ENCODE measurements at regions not wholly inside any gene's neighbourhood (a gene's known extent, or its start where the extent isn't known, plus 50 kb on each side); places are given as distances from the start of the nearest gene placed in this dataset.
A peak's percentile ranks its signal among the peaks of the same experiment; 100 is the strongest.

GRCh38 chr10:42975558-42976340 is 101.1 kb upstream of the RET start:
- Histone ChIP-seq H3K36me3 (ENCODE audit: control insufficient read depth, insufficient read depth, low read length) (no peaks in the 10 kb centered on the region), H3K4me1 (ENCODE audit: control insufficient read depth, insufficient read depth, low read length) (0 out of 2 replicates have a peak, but pooled peaks cover 2% of the 10 kb centered on the region), H3K27ac (ENCODE audit: low read length) (no peak overlapping the region), H3K4me3 (ENCODE audit: low read depth in 2 of 2, low read length in 2 of 2) (no peak overlapping the region), H3K9me3 (ENCODE audit: control insufficient read depth, insufficient read depth, low read depth, low read length) (no peaks in the 10 kb centered on the region), H3K27me3 (ENCODE audit: control insufficient read depth, insufficient read depth, low read length) (no peaks in the 10 kb centered on the region)
- POLR2A ChIA-PET = no interaction called here
- in situ Hi-C loops (cut with HindIII; ENCODE audit: low pct_unique_long_range_greater_than_20kb, low sequenced_read_pairs) = no loop called here
- ATAC-seq (peak; percentile 70), DNase-seq (ENCODE audit: low read depth, low spot score) (no peak)
- CTCF ChIA-PET = no interaction called here
- no peak for TF ChIP-seq TCF7L2 (IDR thresholded peaks at IDR 0.05; ENCODE audit: low read depth, low read length)
- no peak for TF ChIP-seq SIN3A (IDR thresholded peaks at IDR 0.05; ENCODE audit: borderline replicate concordance, insufficient read depth, low read depth, low read length)
- TF ChIP-seq, protein P1, sequence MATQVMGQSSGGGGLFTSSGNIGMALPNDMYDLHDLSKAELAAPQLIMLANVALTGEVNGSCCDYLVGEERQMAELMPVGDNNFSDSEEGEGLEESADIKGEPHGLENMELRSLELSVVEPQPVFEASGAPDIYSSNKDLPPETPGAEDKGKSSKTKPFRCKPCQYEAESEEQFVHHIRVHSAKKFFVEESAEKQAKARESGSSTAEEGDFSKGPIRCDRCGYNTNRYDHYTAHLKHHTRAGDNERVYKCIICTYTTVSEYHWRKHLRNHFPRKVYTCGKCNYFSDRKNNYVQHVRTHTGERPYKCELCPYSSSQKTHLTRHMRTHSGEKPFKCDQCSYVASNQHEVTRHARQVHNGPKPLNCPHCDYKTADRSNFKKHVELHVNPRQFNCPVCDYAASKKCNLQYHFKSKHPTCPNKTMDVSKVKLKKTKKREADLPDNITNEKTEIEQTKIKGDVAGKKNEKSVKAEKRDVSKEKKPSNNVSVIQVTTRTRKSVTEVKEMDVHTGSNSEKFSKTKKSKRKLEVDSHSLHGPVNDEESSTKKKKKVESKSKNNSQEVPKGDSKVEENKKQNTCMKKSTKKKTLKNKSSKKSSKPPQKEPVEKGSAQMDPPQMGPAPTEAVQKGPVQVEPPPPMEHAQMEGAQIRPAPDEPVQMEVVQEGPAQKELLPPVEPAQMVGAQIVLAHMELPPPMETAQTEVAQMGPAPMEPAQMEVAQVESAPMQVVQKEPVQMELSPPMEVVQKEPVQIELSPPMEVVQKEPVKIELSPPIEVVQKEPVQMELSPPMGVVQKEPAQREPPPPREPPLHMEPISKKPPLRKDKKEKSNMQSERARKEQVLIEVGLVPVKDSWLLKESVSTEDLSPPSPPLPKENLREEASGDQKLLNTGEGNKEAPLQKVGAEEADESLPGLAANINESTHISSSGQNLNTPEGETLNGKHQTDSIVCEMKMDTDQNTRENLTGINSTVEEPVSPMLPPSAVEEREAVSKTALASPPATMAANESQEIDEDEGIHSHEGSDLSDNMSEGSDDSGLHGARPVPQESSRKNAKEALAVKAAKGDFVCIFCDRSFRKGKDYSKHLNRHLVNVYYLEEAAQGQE (IDR thresholded peaks at IDR 0.05; ENCODE audit: insufficient read depth in 1 of 2, low read depth in 2 of 2, low read length in 1 of 2) = no peak
- no peak for TF ChIP-seq POLR2AphosphoS5 (IDR thresholded peaks at IDR 0.05; ENCODE audit: low read depth, low read length)
- TF ChIP-seq CTCF (IDR thresholded peaks at IDR 0.05) = no peak
- intact Hi-C loops (cut with micrococcal nuclease; ENCODE audit: unreplicated experiment) = no loop called here
- BruUV-seq (replicated peaks) = no TSS peak

- BruUV-seq (replicated peaks) = no TSS peak
- Histone ChIP-seq H3K9me3 (ENCODE audit: control insufficient read depth, insufficient read depth, low read depth, low read length) (no peaks in the 10 kb centered on the region), H3K27me3 (ENCODE audit: control insufficient read depth, insufficient read depth, low read length) (no peaks in the 10 kb centered on the region), H3K27ac (ENCODE audit: low read length) (no peak overlapping the region), H3K4me3 (ENCODE audit: low read depth in 2 of 2, low read length in 2 of 2) (no peak overlapping the region), H3K4me1 (ENCODE audit: control insufficient read depth, insufficient read depth, low read length) (0 out of 2 replicates have a peak, but pooled peaks cover 2% of the 10 kb centered on the region), H3K36me3 (ENCODE audit: control insufficient read depth, insufficient read depth, low read length) (no peaks in the 10 kb centered on the region)
- DNase-seq (ENCODE audit: low read depth, low spot score) (no peak), ATAC-seq (no peak)
- ChIA-PET CTCF (no interaction called here), POLR2A (no interaction called here)
- TF ChIP-seq POLR2AphosphoS5 (IDR thresholded peaks at IDR 0.05; ENCODE audit: low read depth, low read length) = no peak
- TF ChIP-seq CTCF (IDR thresholded peaks at IDR 0.05) = no peak
- no peak for TF ChIP-seq TCF7L2 (IDR thresholded peaks at IDR 0.05; ENCODE audit: low read depth, low read length)
- no peak for TF ChIP-seq SIN3A (IDR thresholded peaks at IDR 0.05; ENCODE audit: borderline replicate concordance, insufficient read depth, low read depth, low read length)
- TF ChIP-seq, protein P1 (IDR thresholded peaks at IDR 0.05; ENCODE audit: insufficient read depth in 1 of 2, low read depth in 2 of 2, low read length in 1 of 2) = no peak
- in situ Hi-C loops (cut with HindIII; ENCODE audit: low pct_unique_long_range_greater_than_20kb, low sequenced_read_pairs) (no loop called here), intact Hi-C loops (cut with micrococcal nuclease; ENCODE audit: unreplicated experiment) (no loop called here)
These were observed 100.4 kb upstream of the RET start for GRCh38 chr10:42976351-42977031.
